ENCODE measurements at regions not wholly inside any gene's neighbourhood (a gene's known extent, or its start where the extent isn't known, plus 50 kb on each side); places are given as distances from the start of the nearest gene placed in this dataset.

DNA sequence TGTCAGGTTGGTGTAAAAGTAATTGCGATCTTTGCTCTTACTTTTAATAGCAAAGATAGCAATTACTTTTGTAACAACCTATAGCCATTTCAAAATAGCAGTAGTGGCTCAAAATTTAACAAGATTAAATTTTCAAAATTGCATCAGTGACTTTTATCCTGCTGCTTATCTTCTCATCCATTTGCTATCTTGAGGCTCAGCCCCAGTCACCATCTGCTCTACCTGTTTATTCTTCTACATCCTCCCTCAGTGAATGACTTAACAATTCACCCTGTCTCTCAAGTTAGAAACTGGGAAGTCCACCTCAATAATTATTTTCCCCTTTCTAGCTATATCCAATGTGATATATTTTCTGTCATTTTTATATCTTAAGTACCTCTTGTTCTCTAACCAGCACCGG is 148.6 kb upstream of the ZNF804A start:
- TF ChIP-seq, protein P1, sequence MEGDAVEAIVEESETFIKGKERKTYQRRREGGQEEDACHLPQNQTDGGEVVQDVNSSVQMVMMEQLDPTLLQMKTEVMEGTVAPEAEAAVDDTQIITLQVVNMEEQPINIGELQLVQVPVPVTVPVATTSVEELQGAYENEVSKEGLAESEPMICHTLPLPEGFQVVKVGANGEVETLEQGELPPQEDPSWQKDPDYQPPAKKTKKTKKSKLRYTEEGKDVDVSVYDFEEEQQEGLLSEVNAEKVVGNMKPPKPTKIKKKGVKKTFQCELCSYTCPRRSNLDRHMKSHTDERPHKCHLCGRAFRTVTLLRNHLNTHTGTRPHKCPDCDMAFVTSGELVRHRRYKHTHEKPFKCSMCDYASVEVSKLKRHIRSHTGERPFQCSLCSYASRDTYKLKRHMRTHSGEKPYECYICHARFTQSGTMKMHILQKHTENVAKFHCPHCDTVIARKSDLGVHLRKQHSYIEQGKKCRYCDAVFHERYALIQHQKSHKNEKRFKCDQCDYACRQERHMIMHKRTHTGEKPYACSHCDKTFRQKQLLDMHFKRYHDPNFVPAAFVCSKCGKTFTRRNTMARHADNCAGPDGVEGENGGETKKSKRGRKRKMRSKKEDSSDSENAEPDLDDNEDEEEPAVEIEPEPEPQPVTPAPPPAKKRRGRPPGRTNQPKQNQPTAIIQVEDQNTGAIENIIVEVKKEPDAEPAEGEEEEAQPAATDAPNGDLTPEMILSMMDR (conservative IDR thresholded peaks at IDR 0.05; ENCODE audit: low read depth in 2 of 2), result no peak
- TF ChIP-seq, protein P2, sequence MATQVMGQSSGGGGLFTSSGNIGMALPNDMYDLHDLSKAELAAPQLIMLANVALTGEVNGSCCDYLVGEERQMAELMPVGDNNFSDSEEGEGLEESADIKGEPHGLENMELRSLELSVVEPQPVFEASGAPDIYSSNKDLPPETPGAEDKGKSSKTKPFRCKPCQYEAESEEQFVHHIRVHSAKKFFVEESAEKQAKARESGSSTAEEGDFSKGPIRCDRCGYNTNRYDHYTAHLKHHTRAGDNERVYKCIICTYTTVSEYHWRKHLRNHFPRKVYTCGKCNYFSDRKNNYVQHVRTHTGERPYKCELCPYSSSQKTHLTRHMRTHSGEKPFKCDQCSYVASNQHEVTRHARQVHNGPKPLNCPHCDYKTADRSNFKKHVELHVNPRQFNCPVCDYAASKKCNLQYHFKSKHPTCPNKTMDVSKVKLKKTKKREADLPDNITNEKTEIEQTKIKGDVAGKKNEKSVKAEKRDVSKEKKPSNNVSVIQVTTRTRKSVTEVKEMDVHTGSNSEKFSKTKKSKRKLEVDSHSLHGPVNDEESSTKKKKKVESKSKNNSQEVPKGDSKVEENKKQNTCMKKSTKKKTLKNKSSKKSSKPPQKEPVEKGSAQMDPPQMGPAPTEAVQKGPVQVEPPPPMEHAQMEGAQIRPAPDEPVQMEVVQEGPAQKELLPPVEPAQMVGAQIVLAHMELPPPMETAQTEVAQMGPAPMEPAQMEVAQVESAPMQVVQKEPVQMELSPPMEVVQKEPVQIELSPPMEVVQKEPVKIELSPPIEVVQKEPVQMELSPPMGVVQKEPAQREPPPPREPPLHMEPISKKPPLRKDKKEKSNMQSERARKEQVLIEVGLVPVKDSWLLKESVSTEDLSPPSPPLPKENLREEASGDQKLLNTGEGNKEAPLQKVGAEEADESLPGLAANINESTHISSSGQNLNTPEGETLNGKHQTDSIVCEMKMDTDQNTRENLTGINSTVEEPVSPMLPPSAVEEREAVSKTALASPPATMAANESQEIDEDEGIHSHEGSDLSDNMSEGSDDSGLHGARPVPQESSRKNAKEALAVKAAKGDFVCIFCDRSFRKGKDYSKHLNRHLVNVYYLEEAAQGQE (IDR thresholded peaks at IDR 0.05; ENCODE audit: unreplicated experiment), result no peak
- TF ChIP-seq POLR2AphosphoS5 (IDR thresholded peaks at IDR 0.05; ENCODE audit: low read depth) (no peak), JUNB (IDR thresholded peaks at IDR 0.05; ENCODE audit: unreplicated experiment) (no peak), EZH2 (IDR thresholded peaks at IDR 0.05; ENCODE audit: low read depth, unreplicated experiment) (no peak), EZH2phosphoT487 (IDR thresholded peaks at IDR 0.05; ENCODE audit: unreplicated experiment) (no peak), CREB1 (CRISPR knock-in tag; IDR thresholded peaks at IDR 0.05; ENCODE audit: low read depth) (no peak), STAT1 (IDR thresholded peaks at IDR 0.05; ENCODE audit: unreplicated experiment) (no peak)

Data from GM23338 (cell line).